ENCODE measurements at regions not wholly inside any gene's neighbourhood (a gene's known extent, or its start where the extent isn't known, plus 50 kb on each side); places are given as distances from the start of the nearest gene placed in this dataset.

GRCh38 chr6:41404182-41404845 lies 68.9 kb downstream of the NCR2 start:
- DNase-seq (ENCODE audit: low read depth, low spot score) = no peak

GRCh38 chr6:41405941-41406727 lies 70.7 kb downstream of the NCR2 start:
- no TSS peak for BruUV-seq (replicated peaks)
- no peaks in the 10 kb centered on the region for H3K36me3 ChIP-seq (ENCODE audit: control insufficient read depth, insufficient read depth, low read length)
- no peaks in the 10 kb centered on the region for H3K4me1 ChIP-seq (ENCODE audit: control insufficient read depth, insufficient read depth, low read length)
- H3K9me3 ChIP-seq (ENCODE audit: control insufficient read depth, insufficient read depth, low read depth, low read length) = no peaks in the 10 kb centered on the region
- in situ Hi-C loops (cut with HindIII; ENCODE audit: low pct_unique_long_range_greater_than_20kb, low sequenced_read_pairs) (no loop called here), intact Hi-C loops (cut with micrococcal nuclease; ENCODE audit: unreplicated experiment) (no loop called here)
- H3K27me3 ChIP-seq (ENCODE audit: control insufficient read depth, insufficient read depth, low read length) = no peaks in the 10 kb centered on the region; the same call in 1 of the 2 replicates
- ATAC-seq (no peak), DNase-seq (ENCODE audit: low read depth, low spot score) (no peak)
- H3K4me3 ChIP-seq (ENCODE audit: low read depth in 2 of 2, low read length in 2 of 2) = no peak overlapping the region
- ChIA-PET CTCF (no interaction called here), POLR2A (no interaction called here)
- TF ChIP-seq SIN3A (IDR thresholded peaks at IDR 0.05; ENCODE audit: borderline replicate concordance, insufficient read depth, low read depth, low read length) (no peak), POLR2AphosphoS5 (IDR thresholded peaks at IDR 0.05; ENCODE audit: low read depth, low read length) (no peak), CTCF (IDR thresholded peaks at IDR 0.05) (no peak), TCF7L2 (IDR thresholded peaks at IDR 0.05; ENCODE audit: low read depth, low read length) (no peak)
- TF ChIP-seq, protein P1, sequence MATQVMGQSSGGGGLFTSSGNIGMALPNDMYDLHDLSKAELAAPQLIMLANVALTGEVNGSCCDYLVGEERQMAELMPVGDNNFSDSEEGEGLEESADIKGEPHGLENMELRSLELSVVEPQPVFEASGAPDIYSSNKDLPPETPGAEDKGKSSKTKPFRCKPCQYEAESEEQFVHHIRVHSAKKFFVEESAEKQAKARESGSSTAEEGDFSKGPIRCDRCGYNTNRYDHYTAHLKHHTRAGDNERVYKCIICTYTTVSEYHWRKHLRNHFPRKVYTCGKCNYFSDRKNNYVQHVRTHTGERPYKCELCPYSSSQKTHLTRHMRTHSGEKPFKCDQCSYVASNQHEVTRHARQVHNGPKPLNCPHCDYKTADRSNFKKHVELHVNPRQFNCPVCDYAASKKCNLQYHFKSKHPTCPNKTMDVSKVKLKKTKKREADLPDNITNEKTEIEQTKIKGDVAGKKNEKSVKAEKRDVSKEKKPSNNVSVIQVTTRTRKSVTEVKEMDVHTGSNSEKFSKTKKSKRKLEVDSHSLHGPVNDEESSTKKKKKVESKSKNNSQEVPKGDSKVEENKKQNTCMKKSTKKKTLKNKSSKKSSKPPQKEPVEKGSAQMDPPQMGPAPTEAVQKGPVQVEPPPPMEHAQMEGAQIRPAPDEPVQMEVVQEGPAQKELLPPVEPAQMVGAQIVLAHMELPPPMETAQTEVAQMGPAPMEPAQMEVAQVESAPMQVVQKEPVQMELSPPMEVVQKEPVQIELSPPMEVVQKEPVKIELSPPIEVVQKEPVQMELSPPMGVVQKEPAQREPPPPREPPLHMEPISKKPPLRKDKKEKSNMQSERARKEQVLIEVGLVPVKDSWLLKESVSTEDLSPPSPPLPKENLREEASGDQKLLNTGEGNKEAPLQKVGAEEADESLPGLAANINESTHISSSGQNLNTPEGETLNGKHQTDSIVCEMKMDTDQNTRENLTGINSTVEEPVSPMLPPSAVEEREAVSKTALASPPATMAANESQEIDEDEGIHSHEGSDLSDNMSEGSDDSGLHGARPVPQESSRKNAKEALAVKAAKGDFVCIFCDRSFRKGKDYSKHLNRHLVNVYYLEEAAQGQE (IDR thresholded peaks at IDR 0.05; ENCODE audit: insufficient read depth in 1 of 2, low read depth in 2 of 2, low read length in 1 of 2) = no peak
- H3K27ac ChIP-seq (ENCODE audit: low read length) = no peak overlapping the region

More at GRCh38 chr6:41404182-41404845, 68.9 kb downstream of the NCR2 start:
- Histone ChIP-seq H3K4me1 (ENCODE audit: control insufficient read depth, insufficient read depth, low read length) (no peaks in the 10 kb centered on the region), H3K9me3 (ENCODE audit: control insufficient read depth, insufficient read depth, low read depth, low read length) (no peaks in the 10 kb centered on the region), H3K27ac (ENCODE audit: low read length) (no peak overlapping the region), H3K36me3 (ENCODE audit: control insufficient read depth, insufficient read depth, low read length) (no peaks in the 10 kb centered on the region), H3K4me3 (ENCODE audit: low read depth in 2 of 2, low read length in 2 of 2) (no peak overlapping the region), H3K27me3 (ENCODE audit: control insufficient read depth, insufficient read depth, low read length) (no peaks in the 10 kb centered on the region; the same call in 1 of the 2 replicates)
- no peak for ATAC-seq
- intact Hi-C loops (cut with micrococcal nuclease; ENCODE audit: unreplicated experiment) (no loop called here), in situ Hi-C loops (cut with HindIII; ENCODE audit: low pct_unique_long_range_greater_than_20kb, low sequenced_read_pairs) (no loop called here)
- ChIA-PET POLR2A (interaction anchor here (0.6 kb wide), 1 partner anchor 286 kb away, joined by 3 read pairs; no protein-coding TSS in a partner anchor), CTCF (no interaction called here)
- TF ChIP-seq TCF7L2 (IDR thresholded peaks at IDR 0.05; ENCODE audit: low read depth, low read length) (no peak), CTCF (IDR thresholded peaks at IDR 0.05) (no peak), SIN3A (IDR thresholded peaks at IDR 0.05; ENCODE audit: borderline replicate concordance, insufficient read depth, low read depth, low read length) (no peak), POLR2AphosphoS5 (IDR thresholded peaks at IDR 0.05; ENCODE audit: low read depth, low read length) (no peak)
- TF ChIP-seq, protein P1 (IDR thresholded peaks at IDR 0.05; ENCODE audit: insufficient read depth in 1 of 2, low read depth in 2 of 2, low read length in 1 of 2) = no peak
- BruUV-seq (replicated peaks) = no TSS peak

All from Panc1 (cell line).